Upper lobe of right lung (tissue), 1 donor: ENCODE measurements at regions not wholly inside any gene's neighbourhood (a gene's known extent, or its start where the extent isn't known, plus 50 kb on each side); places are given as distances from the start of the nearest gene placed in this dataset.
A peak's percentile ranks its signal among the peaks of the same experiment; 100 is the strongest.

Experiments
- ATAC-seq: fragments of 200-7000 bp; cut with Tn5 transposase; one replicate; pipeline ENCODE4 v1.9.1; 2020; ENCODE audit warnings: mild to moderate bottlenecking, moderate library complexity
- DNase-seq: peaks from one replicate; pipeline ENCODE4 v3.0.0-alpha.2; 2020
- H3K27ac ChIP-seq: fragments of 200-600 bp; one replicate; pipeline ENCODE4 v1.8.0; 2022
- H3K27me3 ChIP-seq: fragments of 200-600 bp; one replicate; pipeline ENCODE4 v1.8.0; 2022; ENCODE audit warnings: mild to moderate bottlenecking
- H3K36me3 ChIP-seq: fragments of 200-600 bp; one replicate; pipeline ENCODE4 v1.8.0; 2022
- H3K4me1 ChIP-seq: fragments of 200-600 bp; one replicate; pipeline ENCODE4 v1.8.0; 2022
- H3K4me3 ChIP-seq: fragments of 200-600 bp; one replicate; pipeline ENCODE4 v1.8.0; 2022; ENCODE audit warnings: mild to moderate bottlenecking
- H3K9me3 ChIP-seq: fragments of 200-600 bp; one replicate; pipeline ENCODE4 v1.8.0; 2022
- CTCF ChIP-seq: fragments of 200-600 bp; IDR thresholded peaks from one replicate; pipeline ENCODE4 v1.8.0; 2022; ENCODE audit warnings: antibody characterized with exemption
- intact Hi-C: fragments of 100-400 bp; cut with DNase I; formaldehyde crosslinking; loops from one replicate; pipeline ENCODE4 v1.11.0; 2022
- donor health status: DM: no; HTN: yes; CAD: no; lungs with severe emphysema.

GRCh38 chr1:9424261-9424660 lies 115.0 kb upstream of the SLC25A33 start:
- Histone ChIP-seq H3K4me3 (no peak overlapping the region), H3K4me1 (peaks cover 10% of the 10 kb centered on the region), H3K27ac (no peak overlapping the region), H3K27me3 (no peaks in the 10 kb centered on the region), H3K36me3 (no peaks in the 10 kb centered on the region), H3K9me3 (no peaks in the 10 kb centered on the region)
- no peak for ATAC-seq
- intact Hi-C loops = no loop called here
- no peak for TF ChIP-seq CTCF
- no peak for DNase-seq

- no peak for ATAC-seq
- H3K9me3 ChIP-seq = no peaks in the 10 kb centered on the region
- peaks cover 14% of the 10 kb centered on the region for H3K4me1 ChIP-seq
- H3K4me3 ChIP-seq = no peak overlapping the region
- DNase-seq = no peak
- no peak for TF ChIP-seq CTCF
- no peaks in the 10 kb centered on the region for H3K27me3 ChIP-seq
- no peaks in the 10 kb centered on the region for H3K36me3 ChIP-seq
- intact Hi-C loops = no loop called here
- H3K27ac ChIP-seq = no peak overlapping the region
Observed at GRCh38 chr1:9425859-9426258, 113.4 kb upstream of the SLC25A33 start.

GRCh38 chr1:9426291-9426711 lies 113.0 kb upstream of the SLC25A33 start:
- Histone ChIP-seq H3K9me3 (no peaks in the 10 kb centered on the region), H3K27ac (no peak overlapping the region), H3K4me1 (peaks cover 14% of the 10 kb centered on the region), H3K36me3 (no peaks in the 10 kb centered on the region), H3K4me3 (no peak overlapping the region), H3K27me3 (no peaks in the 10 kb centered on the region)
- TF ChIP-seq CTCF = no peak
- DNase-seq (no peak), ATAC-seq (no peak)
- intact Hi-C loops = no loop called here

GRCh38 chr1:9427388-9427787 lies 111.9 kb upstream of the SLC25A33 start:
- intact Hi-C loops = no loop called here
- Histone ChIP-seq H3K36me3 (no peaks in the 10 kb centered on the region), H3K4me1 (peaks cover 14% of the 10 kb centered on the region), H3K27me3 (no peaks in the 10 kb centered on the region), H3K4me3 (no peak overlapping the region), H3K27ac (no peak overlapping the region), H3K9me3 (no peaks in the 10 kb centered on the region)
- TF ChIP-seq CTCF = no peak
- DNase-seq (no peak), ATAC-seq (no peak)

GRCh38 chr1:9428601-9429341 lies 110.5 kb upstream of the SLC25A33 start:
- H3K27ac ChIP-seq = peak overlapping the region; percentile 72

More at GRCh38 chr1:9428601-9429341, 110.5 kb upstream of the SLC25A33 start:
- Histone ChIP-seq H3K9me3 (no peaks in the 10 kb centered on the region), H3K27me3 (no peaks in the 10 kb centered on the region), H3K36me3 (no peaks in the 10 kb centered on the region), H3K4me3 (peak overlapping the region; percentile 54), H3K4me1 (peaks cover 14% of the 10 kb centered on the region)
- ATAC-seq = peak; percentile 98
- DNase-seq = peak; percentile 99
- TF ChIP-seq CTCF = peak; percentile 5
- intact Hi-C loops = no loop called here
